ENCODE measurements at regions not wholly inside any gene's neighbourhood (a gene's known extent, or its start where the extent isn't known, plus 50 kb on each side); places are given as distances from the start of the nearest gene placed in this dataset.

- no peak for TF ChIP-seq POLR2A (IDR thresholded peaks at IDR 0.05)
- no peak for TF ChIP-seq CTCF (IDR thresholded peaks at IDR 0.05)
- no peak for TF ChIP-seq POLR2AphosphoS5 (IDR thresholded peaks at IDR 0.05)
- TF ChIP-seq EP300 (IDR thresholded peaks at IDR 0.05): no peak
Observed at GRCh38 chr10:23725548-23725947, 286.7 kb downstream of the OTUD1 start.
